ENCODE measurements at regions not wholly inside any gene's neighbourhood (a gene's known extent, or its start where the extent isn't known, plus 50 kb on each side); places are given as distances from the start of the nearest gene placed in this dataset.
A peak's percentile ranks its signal among the peaks of the same experiment; 100 is the strongest.

DNA sequence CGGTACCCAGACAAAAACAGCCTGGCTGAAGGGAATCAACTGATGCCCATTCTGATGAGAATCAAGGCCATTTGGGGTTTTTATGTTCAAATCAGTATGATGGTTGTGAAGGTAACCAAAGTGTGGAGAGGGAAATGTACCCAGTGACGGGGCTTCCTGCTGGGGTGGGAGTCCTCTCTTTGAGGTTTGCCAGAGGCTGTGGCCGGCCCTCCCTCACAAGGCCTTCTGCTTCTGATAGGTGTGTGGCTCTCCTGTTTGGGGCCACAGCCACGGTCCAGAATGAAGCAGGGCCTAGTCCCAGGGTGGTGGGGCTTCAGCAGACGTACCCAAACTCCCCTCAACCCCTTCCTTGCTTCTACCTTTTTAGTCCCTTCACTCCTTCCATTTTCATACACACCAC, 86.7 kb upstream of the NAA20 start:
- no peak for DNase-seq (ENCODE audit: low spot score in 2 of 2)
- 71% methylated on average over 5 of the region's 5 CpGs for WGBS
- Histone ChIP-seq H3K9me3 (no peaks in the 10 kb centered on the region), H3K36me3 (no peaks in the 10 kb centered on the region), H3K4me3 (no peak overlapping the region), H3K27me3 (no peaks in the 10 kb centered on the region), H3K4me1 (peaks cover 84% of the 10 kb centered on the region), H3K27ac (no peak overlapping the region)
- no peak for TF ChIP-seq POLR2AphosphoS5 (IDR thresholded peaks at IDR 0.05)
- no peak for TF ChIP-seq POLR2A (IDR thresholded peaks at IDR 0.05)
- TF ChIP-seq, protein P1, sequence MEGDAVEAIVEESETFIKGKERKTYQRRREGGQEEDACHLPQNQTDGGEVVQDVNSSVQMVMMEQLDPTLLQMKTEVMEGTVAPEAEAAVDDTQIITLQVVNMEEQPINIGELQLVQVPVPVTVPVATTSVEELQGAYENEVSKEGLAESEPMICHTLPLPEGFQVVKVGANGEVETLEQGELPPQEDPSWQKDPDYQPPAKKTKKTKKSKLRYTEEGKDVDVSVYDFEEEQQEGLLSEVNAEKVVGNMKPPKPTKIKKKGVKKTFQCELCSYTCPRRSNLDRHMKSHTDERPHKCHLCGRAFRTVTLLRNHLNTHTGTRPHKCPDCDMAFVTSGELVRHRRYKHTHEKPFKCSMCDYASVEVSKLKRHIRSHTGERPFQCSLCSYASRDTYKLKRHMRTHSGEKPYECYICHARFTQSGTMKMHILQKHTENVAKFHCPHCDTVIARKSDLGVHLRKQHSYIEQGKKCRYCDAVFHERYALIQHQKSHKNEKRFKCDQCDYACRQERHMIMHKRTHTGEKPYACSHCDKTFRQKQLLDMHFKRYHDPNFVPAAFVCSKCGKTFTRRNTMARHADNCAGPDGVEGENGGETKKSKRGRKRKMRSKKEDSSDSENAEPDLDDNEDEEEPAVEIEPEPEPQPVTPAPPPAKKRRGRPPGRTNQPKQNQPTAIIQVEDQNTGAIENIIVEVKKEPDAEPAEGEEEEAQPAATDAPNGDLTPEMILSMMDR (IDR thresholded peaks at IDR 0.05), result no peak
- TF ChIP-seq EP300 (IDR thresholded peaks at IDR 0.05), result no peak

DNA sequence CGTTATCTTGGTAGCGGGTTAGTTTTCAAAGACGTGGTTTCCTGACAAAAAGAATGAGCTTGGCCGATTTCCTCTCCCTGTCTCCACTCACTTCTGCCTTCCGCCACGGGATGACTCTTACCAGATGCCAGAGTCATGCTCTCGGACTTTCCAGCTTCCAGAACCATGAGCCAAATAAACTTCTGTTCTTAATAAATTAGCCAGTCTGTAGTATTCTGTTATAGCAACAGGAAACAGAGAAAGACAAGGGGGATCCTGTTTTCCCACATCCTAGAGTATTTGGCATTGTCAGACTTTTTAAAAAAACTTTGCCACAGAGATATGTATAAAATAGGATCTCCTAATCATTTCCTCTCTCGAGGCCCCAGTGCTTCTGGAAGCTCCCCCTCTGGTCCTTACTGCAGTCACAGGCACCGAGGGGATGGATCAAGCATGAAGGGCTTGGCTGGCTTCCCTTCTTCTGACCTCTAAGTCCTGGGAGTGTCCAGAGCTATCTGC, 84.9 kb upstream of the NAA20 start:
- DNase-seq (ENCODE audit: low spot score in 2 of 2), result no peak
- Histone ChIP-seq H3K9me3 (no peaks in the 10 kb centered on the region), H3K27ac (peak overlapping the region; percentile 68), H3K27me3 (no peaks in the 10 kb centered on the region), H3K4me3 (no peak overlapping the region), H3K4me1 (peaks cover 87% of the 10 kb centered on the region), H3K36me3 (no peaks in the 10 kb centered on the region)
- no peak for TF ChIP-seq EP300 (IDR thresholded peaks at IDR 0.05)
- peak in 1 of 3 donors; percentile 14 for TF ChIP-seq POLR2AphosphoS5 (IDR thresholded peaks at IDR 0.05)
- TF ChIP-seq, protein P1 (IDR thresholded peaks at IDR 0.05), result no peak
- WGBS, result 34% methylated on average over 9 of the region's 9 CpGs

DNA sequence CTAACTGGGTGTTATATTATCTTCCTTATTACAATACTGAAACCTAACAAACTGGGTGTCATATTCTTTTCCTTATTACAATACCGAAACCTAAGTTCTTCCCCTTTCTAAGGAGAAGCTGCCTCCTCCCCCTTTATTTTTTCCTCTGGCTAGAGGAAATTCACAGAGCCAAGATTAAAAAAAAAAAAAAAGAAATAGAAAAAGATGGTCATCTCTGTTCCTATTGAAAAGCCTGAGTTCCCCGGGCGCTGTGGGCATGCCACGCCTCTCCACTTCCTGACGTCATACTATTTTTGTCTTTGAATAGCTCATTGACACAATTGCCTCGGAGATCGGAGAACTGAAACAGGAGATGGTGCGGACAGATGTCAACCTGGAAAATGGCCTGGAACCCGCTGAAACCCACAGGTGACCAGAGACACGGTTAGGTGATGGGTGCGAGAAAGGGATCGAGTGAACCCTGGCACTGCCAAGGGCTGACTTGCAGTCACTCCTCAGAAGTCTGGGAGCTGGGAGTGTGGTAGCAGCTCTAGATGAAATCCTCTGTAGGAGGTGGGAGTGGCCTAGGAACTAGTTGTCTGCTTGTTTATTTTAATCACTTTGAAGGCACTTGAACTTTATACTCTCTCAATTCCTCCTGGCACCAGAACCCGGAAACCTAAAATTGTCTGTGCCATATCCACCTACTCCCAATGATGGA, 82.2 kb upstream of the NAA20 start:
- H3K9me3 ChIP-seq, result no peaks in the 10 kb centered on the region
- peak overlapping the region; percentile 45 for H3K4me3 ChIP-seq
- TF ChIP-seq, protein P1 (IDR thresholded peaks at IDR 0.05), result no peak
- TF ChIP-seq POLR2A (IDR thresholded peaks at IDR 0.05), result peak in 1 of 2 donors; percentile 24
- peak in 1 of 3 donors; percentile 10 for TF ChIP-seq POLR2AphosphoS5 (IDR thresholded peaks at IDR 0.05)
- no peaks in the 10 kb centered on the region for H3K27me3 ChIP-seq
- DNase-seq (ENCODE audit: low spot score in 2 of 2), result peak in 1 of 2 donors; percentile 83
- no peaks in the 10 kb centered on the region for H3K36me3 ChIP-seq
- peaks cover 83% of the 10 kb centered on the region for H3K4me1 ChIP-seq
- WGBS, result 16% methylated on average over 13 of the region's 13 CpGs
- H3K27ac ChIP-seq, result peak overlapping the region; percentile 93

DNA sequence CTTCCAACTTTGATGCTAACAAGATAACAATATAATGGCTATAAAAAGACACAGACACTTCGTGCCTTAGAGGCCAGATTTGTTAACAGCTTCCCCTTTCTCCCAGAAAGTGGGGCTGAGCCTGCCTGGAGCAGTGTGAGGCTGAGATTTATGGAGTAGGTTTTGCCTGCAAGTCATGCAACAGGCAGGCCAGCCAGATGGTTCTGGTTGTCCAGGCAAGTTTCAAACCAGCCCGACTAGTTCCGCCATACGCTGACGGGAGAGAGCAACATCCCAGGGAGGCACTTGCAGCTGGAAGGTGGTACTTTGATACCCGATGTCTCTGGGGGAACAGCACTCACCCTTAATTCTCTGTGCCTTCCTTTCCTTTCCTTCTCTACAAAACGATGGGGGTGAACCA, 81.3 kb upstream of the NAA20 start:
- peak in 1 of 2 donors; percentile 72 for DNase-seq (ENCODE audit: low spot score in 2 of 2)
- Histone ChIP-seq H3K4me1 (peaks cover 85% of the 10 kb centered on the region), H3K9me3 (no peaks in the 10 kb centered on the region), H3K27ac (peak overlapping the region; percentile 93), H3K36me3 (peaks cover 4% of the 10 kb centered on the region), H3K4me3 (peak overlapping the region; percentile 45), H3K27me3 (no peaks in the 10 kb centered on the region)
- TF ChIP-seq, protein P1 (IDR thresholded peaks at IDR 0.05), result no peak
- TF ChIP-seq POLR2AphosphoS5 (IDR thresholded peaks at IDR 0.05), result peak in 1 of 3 donors; percentile 33
- WGBS, result 32% methylated on average over 7 of the region's 7 CpGs

DNA sequence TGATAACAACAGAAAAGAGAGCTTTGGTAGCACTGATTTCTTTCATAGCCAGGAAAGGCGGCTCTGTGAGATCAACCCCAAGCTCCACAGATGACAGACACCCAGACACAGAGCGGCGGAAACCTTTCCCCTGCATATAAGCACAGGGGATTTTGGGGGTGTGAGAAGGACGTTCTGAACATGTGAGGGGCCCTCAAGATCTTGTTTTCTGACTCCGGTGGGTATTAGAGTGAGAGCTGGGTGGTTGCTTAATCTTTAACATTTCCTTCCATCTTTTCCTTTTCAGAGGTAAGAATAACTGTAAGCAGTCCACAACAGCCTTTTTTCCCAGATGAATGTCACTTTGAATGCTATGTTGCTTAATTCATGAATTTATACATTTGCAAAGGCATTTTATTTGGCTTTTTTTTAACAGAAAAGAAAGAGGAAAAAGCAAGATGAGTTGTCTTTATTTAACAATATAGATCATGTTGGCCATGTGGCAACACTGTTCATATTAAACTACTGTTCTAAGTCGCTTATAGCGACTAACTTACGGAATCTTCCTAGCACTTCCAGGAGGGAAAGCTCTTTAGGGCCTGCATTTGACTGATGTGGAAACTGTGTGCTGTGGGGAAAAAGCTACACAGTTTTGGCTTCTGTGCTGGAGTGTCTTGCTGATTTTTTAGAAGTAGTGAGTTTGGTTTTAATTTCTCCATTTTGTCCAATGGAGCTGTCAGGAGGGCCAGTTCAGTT, 80.5 kb upstream of the NAA20 start:
- WGBS, result 43% methylated on average over 8 of the region's 8 CpGs
- TF ChIP-seq, protein P1 (IDR thresholded peaks at IDR 0.05), result no peak
- no peak for TF ChIP-seq POLR2AphosphoS5 (IDR thresholded peaks at IDR 0.05)
- no peak for TF ChIP-seq POLR2A (IDR thresholded peaks at IDR 0.05)
- TF ChIP-seq EP300 (IDR thresholded peaks at IDR 0.05), result no peak
- H3K9me3 ChIP-seq, result no peaks in the 10 kb centered on the region
- DNase-seq (ENCODE audit: low spot score in 2 of 2), result no peak
- H3K27ac ChIP-seq, result peak overlapping the region; percentile 93
- H3K36me3 ChIP-seq, result peaks cover 8% of the 10 kb centered on the region
- no peaks in the 10 kb centered on the region for H3K27me3 ChIP-seq
- H3K4me3 ChIP-seq, result peak overlapping the region; percentile 45
- H3K4me1 ChIP-seq, result peaks cover 89% of the 10 kb centered on the region
